GM19397 (cell line): ENCODE measurements at regions not wholly inside any gene's neighbourhood (a gene's known extent, or its start where the extent isn't known, plus 50 kb on each side); places are given as distances from the start of the nearest gene placed in this dataset.

ENCODE experiments used
- ATAC-seq: cut with Tn5 transposase; IDR thresholded peaks from one replicate; pipeline ENCODE4 v1.9.1; 2021; ENCODE audit warnings: mild to moderate bottlenecking, moderate library complexity; ENCODE audit not compliant: unreplicated experiment

- ATAC-seq, result no peak
Measured at GRCh38 chr2:186276909-186277308, 209.2 kb upstream of the ZC3H15 start.

DNA sequence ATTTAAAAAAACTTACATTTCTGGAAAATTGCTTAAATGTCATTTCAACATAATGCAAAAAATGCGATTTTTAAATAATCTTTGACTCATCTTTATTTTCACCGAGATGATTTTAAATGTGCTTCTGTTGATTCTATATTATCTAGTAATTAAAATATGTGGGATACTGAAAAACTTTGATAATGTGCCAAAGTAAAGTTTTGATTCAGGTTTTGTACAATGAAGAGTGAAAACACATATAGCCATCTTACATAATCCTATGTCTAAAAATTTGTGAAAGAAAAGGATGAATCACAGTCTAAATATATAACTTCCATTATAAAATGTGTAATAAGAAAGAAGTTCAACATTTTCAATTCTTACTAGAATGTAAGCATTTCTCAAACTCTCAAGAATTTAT, 204.3 kb upstream of the ZC3H15 start:
- ATAC-seq, result no peak

DNA sequence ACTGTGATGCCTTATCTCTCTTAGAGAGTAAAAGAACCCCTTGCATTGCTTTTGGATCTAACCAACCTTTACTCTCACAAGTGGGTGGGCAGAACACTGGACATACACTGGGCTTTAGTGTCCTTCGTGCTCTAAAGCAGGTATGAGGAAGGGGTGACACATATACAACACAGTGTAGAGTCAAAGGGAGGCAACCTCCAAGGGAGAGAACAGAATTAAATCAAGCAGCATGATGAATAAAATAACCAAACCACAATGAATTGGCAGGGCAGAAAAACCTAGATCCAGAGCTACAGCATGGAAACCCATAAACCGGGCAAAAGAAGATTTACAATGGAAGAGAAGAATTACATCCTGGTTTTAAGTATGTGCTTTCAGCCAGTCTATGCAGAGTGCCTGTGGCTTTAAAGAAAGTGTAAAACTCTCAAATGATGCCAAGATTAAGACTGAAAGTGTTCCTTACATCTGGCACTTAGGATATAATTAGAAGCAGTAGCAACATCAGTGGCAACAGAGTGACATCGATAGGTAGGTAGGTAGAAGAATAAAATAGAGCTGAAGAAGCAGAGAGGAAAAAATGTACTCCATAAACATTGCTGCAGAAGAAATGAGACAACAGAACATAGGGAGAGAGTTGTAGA, 191.7 kb upstream of the ZC3H15 start:
- no peak for ATAC-seq

DNA sequence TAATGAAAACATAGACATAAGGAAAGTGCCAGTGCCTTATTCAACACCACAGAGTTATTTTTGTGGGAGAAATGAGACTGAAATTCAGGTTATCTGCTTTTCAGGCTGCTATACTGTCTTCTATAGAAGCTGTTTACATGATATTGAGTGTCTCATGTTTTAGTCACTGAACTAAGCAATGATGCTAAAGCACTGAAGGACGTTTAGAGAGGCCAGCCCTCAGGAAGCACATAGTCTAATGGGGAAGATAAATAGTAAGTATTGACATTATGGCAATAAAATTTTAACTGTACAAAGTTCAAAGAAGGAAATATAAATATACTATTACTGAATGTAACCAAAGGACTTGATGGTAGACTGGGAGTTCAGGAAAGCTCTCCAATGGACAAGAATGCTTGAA, 186.4 kb upstream of the ZC3H15 start:
- no peak for ATAC-seq

DNA sequence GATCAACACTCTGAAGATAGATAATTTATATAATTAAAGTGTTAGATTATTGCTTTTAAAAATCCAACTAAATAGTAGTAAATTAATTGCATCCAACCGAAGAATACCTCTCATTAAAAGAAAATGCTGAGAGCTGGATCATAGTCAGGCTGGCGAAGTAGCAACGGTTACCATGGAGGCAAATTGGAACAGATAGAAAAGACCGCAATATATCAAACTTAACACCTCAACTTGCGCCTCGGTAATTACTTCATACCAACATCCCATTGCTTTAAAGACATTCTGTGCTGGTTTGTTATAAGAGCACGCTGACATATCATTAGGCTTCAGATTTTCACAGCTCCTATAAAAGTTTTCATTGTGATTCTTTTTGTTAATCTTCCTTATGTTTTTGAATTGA, 183.8 kb upstream of the ZC3H15 start:
- no peak for ATAC-seq

DNA sequence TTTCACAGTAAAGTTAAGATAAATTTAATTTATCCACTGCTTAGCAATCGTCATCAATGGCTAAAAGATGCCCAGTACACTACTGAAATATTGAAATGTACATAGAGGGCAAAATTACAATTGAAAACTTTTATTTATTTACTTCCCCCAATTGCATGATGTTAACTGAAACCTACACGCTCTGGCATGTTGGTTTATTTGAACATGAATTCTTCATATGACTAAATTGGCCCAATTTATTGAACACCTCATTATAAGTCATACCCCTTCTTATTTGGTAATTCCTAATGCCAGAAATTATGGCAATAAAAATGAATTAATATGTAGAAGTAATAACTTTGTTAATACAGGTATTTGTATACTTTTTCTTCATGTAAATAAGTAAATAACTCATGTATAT, 183.0 kb upstream of the ZC3H15 start:
- ATAC-seq, result no peak

- no peak for ATAC-seq
Measured at GRCh38 chr2:186304064-186304463, 182.0 kb upstream of the ZC3H15 start.

DNA sequence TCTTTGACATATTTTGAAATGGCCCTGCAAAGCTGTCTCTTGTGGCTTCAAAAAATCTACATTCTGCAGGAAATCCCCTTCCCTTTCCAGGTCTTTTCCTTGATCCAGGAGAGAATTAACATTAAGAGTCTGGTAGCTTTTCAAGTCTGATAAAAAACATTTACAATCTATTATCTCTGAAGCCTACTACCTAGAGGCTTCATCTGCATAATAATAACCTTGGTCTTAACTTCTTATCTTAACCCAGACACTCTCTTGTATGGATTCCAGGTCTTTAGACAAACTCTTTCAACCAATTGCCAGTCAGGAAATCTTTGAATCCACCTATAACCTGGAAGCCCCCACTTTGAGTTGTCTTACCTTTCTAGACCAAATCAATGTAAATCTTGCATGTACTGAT, 179.3 kb upstream of the ZC3H15 start:
- ATAC-seq, result no peak

DNA sequence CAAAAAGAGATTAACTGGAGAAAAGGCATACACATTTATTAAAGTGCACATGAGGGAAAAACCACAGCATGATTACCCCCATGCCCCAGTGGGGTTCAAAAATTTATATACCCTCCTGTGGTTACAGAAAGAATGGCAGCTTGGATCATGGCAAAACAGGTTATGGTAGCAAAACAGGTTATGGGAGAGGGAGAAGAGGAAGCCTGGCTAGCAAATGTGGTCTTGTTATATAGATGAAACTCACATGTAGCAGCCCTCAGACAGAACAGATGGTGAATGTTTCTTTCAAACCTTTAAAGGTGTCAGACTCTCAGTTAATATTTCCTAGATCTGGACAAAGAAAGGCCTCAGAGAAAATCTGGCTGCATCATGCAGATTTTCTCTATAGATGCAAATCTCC, 178.2 kb upstream of the ZC3H15 start:
- ATAC-seq, result peak; percentile 71

DNA sequence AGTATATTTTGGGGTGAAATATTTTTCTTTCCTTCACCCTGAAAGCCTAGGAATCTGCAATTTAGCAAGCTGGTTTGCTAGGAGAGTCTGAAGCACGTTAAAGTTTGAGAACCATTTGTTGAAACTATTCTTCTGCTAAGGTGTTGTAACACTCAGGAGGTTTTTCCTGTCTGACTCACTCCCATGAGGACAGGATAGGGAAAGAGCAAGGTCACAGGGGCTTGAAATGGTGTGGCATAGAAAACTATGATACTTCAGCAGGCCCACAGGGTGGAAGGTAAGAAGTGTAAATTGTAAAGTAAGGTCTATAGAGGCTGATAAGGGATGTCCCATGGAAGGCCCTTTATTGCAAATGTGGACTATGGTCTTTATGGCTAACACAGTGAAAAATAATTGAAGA, 177.7 kb upstream of the ZC3H15 start:
- no peak for ATAC-seq

DNA sequence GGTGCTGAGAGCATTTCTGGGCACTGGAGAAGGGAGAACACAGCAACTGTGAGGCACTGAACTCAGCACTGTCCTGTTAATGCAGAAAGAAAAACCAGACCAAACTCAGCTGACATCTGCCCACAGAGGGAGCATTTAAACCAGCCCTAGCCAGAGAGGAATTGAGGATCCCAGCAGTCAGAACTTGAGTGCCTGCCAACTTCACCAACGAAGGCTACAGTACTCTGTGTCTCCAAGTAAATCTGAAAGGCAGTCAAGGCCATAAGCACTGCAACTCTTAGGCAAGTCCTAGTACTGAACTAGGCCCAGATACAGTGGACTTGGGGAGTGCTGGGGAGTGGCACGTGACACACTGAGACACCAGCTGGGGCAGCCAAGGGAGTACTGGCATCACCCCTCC, 176.2 kb upstream of the ZC3H15 start:
- no peak for ATAC-seq

DNA sequence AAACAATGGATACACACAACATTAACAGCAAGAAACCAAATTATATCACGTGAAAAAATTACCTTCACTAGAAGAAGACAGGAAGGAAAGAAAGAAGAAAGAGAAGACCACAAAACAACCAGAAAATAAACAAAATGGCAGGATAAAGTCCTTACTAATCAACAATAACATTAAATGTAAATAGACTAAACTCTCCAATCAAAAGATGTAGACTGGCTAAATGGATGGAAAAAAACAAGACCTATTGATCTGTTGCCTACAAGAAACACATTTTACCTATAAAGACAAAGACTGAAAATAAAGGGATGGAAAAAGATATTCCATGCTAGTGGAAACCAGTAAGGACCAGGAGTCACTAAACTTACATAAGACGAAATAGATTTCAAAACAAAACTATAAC, 167.0 kb upstream of the ZC3H15 start:
- ATAC-seq, result no peak

DNA sequence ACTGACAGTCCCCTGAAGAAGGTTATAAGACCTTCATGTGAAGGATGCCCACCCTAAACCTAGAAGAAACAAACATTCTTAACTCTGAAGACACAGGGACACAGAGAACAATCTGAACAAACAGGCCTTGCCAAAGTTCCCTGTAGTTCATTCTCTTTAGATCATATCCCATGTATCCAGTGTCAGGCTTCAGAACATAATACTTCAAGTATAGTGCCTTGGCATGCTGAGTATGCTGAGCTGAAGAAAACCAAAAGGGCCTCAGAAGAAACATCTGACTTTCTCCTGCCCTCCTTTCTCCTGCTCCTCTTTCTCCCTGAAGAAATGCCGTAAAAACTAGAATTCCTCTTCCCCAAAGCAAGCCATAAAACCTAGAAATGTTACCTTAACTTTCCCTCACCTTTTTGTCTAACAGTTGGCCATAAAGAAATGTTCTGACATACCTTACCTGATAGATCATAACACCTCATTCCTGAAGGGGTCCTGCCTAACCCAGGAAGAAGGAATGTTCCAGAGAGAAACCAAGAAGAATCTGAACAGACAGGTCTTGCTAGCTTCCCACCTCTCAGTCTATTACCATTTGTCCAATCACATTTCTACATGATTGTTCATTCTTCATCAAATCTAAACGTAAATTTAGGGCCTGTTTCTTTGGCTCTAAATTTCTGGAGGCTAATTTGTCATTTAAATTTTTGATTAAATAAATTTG, 160.1 kb upstream of the ZC3H15 start:
- ATAC-seq, result no peak

GRCh38 chr2:186327251-186327868, 158.7 kb upstream of the ZC3H15 start:
- peak; percentile 70 for ATAC-seq

- ATAC-seq, result no peak
Measured at GRCh38 chr2:186328838-186329237, 157.2 kb upstream of the ZC3H15 start.

- no peak for ATAC-seq
Measured at GRCh38 chr2:186330050-186330449, 156.0 kb upstream of the ZC3H15 start.

- ATAC-seq, result no peak
Measured at GRCh38 chr2:186339716-186340115, 146.3 kb upstream of the ZC3H15 start.

DNA sequence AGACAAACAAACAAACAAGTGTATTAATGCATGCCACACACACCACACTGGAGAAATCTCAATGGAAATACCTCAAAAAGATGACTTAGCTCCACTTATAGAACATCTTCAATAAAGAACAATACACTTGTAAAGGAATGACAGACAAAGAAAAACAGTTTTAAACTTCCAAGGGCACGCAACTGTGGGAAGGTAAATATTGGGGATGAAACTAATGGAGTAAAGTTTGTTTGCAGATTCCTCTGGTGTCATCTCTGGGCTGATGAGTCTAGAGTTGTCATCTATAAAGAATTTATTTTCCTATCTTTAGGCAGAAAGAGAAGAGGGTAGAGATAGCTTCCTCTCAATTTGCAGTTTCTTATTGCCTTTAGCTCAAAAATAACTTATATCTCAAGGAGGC, 144.0 kb upstream of the ZC3H15 start:
- ATAC-seq, result no peak

DNA sequence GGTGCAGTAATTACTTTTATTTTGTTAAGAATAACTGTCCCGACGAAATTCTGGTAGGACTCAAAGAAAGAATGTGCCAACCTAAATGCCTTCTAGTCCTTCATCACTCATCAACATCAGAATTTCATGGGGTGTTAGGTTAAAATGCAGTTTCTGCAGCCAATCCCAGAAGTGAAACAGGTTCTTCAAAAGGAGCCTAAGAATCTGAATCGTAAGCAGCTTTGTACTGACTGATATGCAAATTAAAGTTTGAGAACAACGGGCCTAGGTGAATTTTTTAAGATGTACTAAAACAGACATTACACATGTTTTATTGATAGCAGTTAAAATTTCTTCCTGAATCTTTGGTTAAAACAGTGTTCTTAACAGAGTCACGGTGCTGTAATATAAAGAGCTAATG, 140.3 kb upstream of the ZC3H15 start:
- no peak for ATAC-seq

DNA sequence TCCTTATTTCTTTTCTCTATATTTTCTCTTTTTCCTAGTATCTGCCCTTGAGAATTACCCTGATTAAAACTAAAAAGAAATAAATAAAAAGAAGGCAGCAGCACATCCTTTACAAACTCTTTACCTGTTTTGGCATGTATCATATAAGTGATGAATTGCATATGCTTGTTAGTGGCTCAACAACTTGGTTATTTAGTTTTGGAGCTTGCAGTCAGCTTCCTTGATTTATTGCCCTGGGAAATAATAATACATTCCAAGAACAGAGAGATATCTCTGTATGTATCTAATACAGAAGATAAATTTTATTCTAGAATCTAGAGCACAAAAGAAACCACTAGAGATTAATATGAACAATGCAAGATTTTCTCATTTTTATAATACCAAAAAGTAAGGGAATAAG, 139.8 kb upstream of the ZC3H15 start:
- ATAC-seq, result no peak

DNA sequence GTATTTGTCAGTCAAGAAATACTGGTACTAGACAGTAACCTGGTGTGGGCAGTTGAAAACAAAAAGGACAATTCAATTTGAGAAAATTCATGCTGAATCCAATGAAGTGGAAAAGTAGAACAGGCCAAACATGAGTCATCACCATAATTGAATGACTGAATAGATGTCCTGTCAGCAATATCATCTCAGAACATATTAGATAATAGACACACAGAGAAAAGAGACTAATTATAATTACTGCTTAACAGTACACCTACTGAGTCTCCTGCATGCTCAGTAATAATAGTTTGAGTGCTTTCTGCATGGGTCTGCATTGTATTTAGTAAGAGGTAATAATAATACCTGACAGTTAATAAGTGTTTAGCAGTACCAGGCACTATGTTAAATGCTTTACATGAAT, 138.6 kb upstream of the ZC3H15 start:
- ATAC-seq, result no peak

DNA sequence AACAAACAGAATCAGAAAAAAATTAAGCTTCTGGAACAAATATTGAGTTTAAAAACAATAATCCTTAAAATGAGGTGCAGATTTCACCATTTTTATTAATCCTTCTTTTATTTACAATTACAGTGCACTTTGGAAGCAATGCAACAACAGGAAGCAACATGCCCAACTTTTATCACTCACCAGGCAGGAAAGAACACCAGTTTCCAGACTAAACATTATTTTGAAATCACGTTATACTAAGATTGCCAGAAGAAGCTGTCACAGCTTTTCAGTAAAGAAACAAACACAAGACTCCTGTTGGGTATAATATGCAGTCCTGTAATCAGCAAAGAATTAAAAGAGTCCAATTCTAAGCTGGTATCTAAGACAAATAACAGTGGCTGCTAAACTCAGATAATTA, 137.9 kb upstream of the ZC3H15 start:
- ATAC-seq, result no peak

DNA sequence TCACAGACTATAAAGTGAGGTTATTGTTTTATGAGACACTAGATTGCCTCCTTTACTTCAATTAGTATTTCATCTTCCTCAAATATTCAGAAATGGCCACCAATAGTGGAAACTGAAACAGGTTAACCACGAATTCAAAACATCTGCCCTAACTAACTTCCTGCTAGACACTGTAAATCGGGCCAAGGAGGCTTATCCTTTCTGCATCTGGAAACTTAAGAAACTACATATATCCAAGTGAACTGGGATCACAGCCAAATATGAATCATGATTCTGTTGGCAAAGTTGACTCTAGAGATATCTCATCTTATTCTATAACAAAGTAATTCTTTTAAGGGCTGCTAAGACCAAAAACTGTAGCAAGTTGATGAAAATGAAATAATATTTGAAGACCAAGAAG, 136.6 kb upstream of the ZC3H15 start:
- no peak for ATAC-seq
